HG03521 (cell line): ENCODE measurements at regions not wholly inside any gene's neighbourhood (a gene's known extent, or its start where the extent isn't known, plus 50 kb on each side); places are given as distances from the start of the nearest gene placed in this dataset.

ENCODE experiments used
- ATAC-seq: cut with Tn5 transposase; IDR thresholded peaks from one replicate; pipeline ENCODE4 v1.9.1; 2021; ENCODE audit warnings: mild to moderate bottlenecking, moderate library complexity; ENCODE audit not compliant: unreplicated experiment

DNA sequence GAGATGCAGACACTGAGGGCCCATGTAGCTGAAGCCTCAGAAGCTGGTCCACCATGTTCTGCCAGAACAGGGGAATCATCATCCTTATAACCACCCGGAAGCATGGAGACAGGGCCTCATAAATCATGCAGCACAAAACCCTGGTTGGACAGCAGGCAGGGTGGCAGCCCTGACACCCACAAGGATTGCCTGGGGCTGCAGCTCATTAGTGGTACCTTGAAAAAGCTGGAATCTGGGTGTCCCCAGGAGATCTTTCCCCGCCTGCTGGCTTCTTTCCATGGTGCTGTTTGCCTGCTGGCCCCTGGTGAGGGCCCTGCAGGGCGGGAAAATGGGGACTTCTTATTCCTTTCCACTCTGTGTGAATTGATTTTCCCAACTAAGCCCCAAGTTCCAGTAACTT lies 50.6 kb upstream of the GGTLC1 start:
- no peak for ATAC-seq
